ENCODE measurements at regions not wholly inside any gene's neighbourhood (a gene's known extent, or its start where the extent isn't known, plus 50 kb on each side); places are given as distances from the start of the nearest gene placed in this dataset.

- no peak for TF ChIP-seq CTCF (conservative IDR thresholded peaks at IDR 0.05)
- no peak for TF ChIP-seq ZFX (IDR thresholded peaks at IDR 0.05)
Measured at GRCh38 chr4:114479595-114479994, 119.0 kb upstream of the UGT8 start.
